Activated CD8-positive, alpha-beta memory T cell treated with anti-CD3 and anti-CD28 coated beads for 36 hours (primary cell): ENCODE measurements at regions not wholly inside any gene's neighbourhood (a gene's known extent, or its start where the extent isn't known, plus 50 kb on each side); places are given as distances from the start of the nearest gene placed in this dataset.
"Not testable (repeated sequence)": the region's sequence is repeated elsewhere in the genome, so short reads cannot be mapped to it uniquely, and the experiment has no call there.

Experiments
- CTCF ChIA-PET: fragments of 350-600 bp; sonication (Branson Sonifier 250); formaldehyde crosslinking; loops from one replicate; lab custom pipeline; 2021; ENCODE audit warnings: antibody characterized with exemption; lab: Charles Lee
- POLR2A ChIA-PET: fragments of 350-600 bp; sonication (Branson Sonifier 250); formaldehyde crosslinking; loops from one replicate; lab custom pipeline; 2021; ENCODE audit warnings: antibody characterized with exemption; lab: Charles Lee

GRCh38 chr3:84307339-84307738, 651.5 kb upstream of the CADM2 start:
- ChIA-PET CTCF (no interaction called here), POLR2A (no interaction called here)

GRCh38 chr3:84308379-84308778, 650.4 kb upstream of the CADM2 start:
- CTCF ChIA-PET, result no interaction called here
- POLR2A ChIA-PET, result no interaction called here

- ChIA-PET CTCF (no interaction called here), POLR2A (no interaction called here)
Measured at GRCh38 chr3:84318273-84318809, 640.4 kb upstream of the CADM2 start.

GRCh38 chr3:84365563-84366278, 593.1 kb upstream of the CADM2 start:
- CTCF ChIA-PET, POLR2A ChIA-PET: not testable (repeated sequence)
